Thoracic aorta (tissue), 2 donors: ENCODE measurements at regions not wholly inside any gene's neighbourhood (a gene's known extent, or its start where the extent isn't known, plus 50 kb on each side); places are given as distances from the start of the nearest gene placed in this dataset.

Experiments used
- ATAC-seq: fragments of 150-250 bp; one replicate; pipeline ENCODE4 v1.8.0; 2017; ENCODE audit warnings: low read depth; ENCODE audit not compliant: insufficient number of reproducible peaks, low FRiP score
- DNase-seq: peaks from one replicate; pipeline ENCODE4 v3.0.0-alpha.2; 2020; ENCODE audit warnings: low spot score
- H3K27ac ChIP-seq, 2 donors: fragments of 200-600 bp; sonication (generic); 1 replicate in 1 of 2; 2 replicates in 1 of 2; pipeline ENCODE4 v1.5.1; 2016; ENCODE audit warnings: mild to moderate bottlenecking in 2 of 2, moderate library complexity in 2 of 2
- H3K27me3 ChIP-seq: fragments of 200-600 bp; sonication (generic); replicated peaks from 2 replicates; pipeline ENCODE4 v1.6.0; 2016; ENCODE audit warnings: mild to moderate bottlenecking; ENCODE audit not compliant: insufficient read depth
- H3K36me3 ChIP-seq: fragments of 200-600 bp; sonication (generic); one replicate; pipeline ENCODE4 v1.5.1; 2016
- H3K4me1 ChIP-seq, 2 donors: fragments of 200-600 bp; sonication (generic); 1 replicate in 1 of 2; 2 replicates in 1 of 2; pipeline versions ENCODE4 v1.5.1 to v1.6.0; 2016; ENCODE audit warnings: low read depth in 2 of 2, mild to moderate bottlenecking in 1 of 2; ENCODE audit not compliant: control insufficient read depth in 1 of 2
- H3K4me3 ChIP-seq: fragments of 200-600 bp; sonication (generic); 2 replicates; pipeline ENCODE4 v1.5.1; 2016; ENCODE audit warnings: mild to moderate bottlenecking
- H3K9me3 ChIP-seq: fragments of 200-600 bp; sonication (generic); 2 replicates; pipeline ENCODE4 v1.5.1; 2016
- CTCF ChIP-seq: fragments of 200-600 bp; sonication (generic); IDR thresholded peaks from one replicate; pipeline ENCODE4 v1.5.1; 2019; ENCODE audit warnings: antibody characterized with exemption

DNA sequence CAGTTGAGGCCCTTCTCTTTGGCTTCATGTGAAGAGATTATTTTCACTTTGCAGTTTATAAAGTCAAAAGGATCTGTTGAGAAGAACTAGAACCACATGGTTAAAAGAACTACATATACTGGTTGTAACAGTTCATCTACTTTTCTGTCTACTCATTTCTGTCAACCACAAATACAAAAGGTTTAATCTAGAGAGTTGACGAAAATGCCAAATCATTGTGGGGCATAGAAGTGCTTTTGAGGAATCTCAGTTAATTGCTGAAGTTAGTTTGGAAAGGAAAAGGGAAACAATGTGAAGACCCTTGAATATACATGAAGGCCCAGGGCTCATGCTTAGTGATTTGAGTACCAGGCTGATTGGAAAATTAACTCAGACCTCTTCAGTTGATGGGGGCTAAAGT, 415.7 kb upstream of the ZP4 start:
- Histone ChIP-seq H3K27ac (no peak overlapping the region), H3K9me3 (no peaks in the 10 kb centered on the region), H3K27me3 (no peaks in the 10 kb centered on the region), H3K4me3 (no peak overlapping the region), H3K4me1 (no peaks in the 10 kb centered on the region), H3K36me3 (no peaks in the 10 kb centered on the region)
- no peak for TF ChIP-seq CTCF
- DNase-seq (no peak), ATAC-seq (no peak)

- no peaks in the 10 kb centered on the region for H3K9me3 ChIP-seq
Measured at GRCh38 chr1:238302646-238303045, 411.9 kb upstream of the ZP4 start.

GRCh38 chr1:238296371-238296770, 405.6 kb upstream of the ZP4 start:
- no peak for ATAC-seq
- H3K36me3 ChIP-seq: no peaks in the 10 kb centered on the region
- H3K4me3 ChIP-seq: no peak overlapping the region
- DNase-seq: no peak
- no peak overlapping the region for H3K27ac ChIP-seq
- H3K9me3 ChIP-seq: no peaks in the 10 kb centered on the region
- H3K27me3 ChIP-seq: no peaks in the 10 kb centered on the region
- H3K4me1 ChIP-seq: no peaks in the 10 kb centered on the region
- TF ChIP-seq CTCF: no peak

More at GRCh38 chr1:238302646-238303045, 411.9 kb upstream of the ZP4 start:
- Histone ChIP-seq H3K4me1 (no peaks in the 10 kb centered on the region), H3K36me3 (no peaks in the 10 kb centered on the region), H3K4me3 (no peak overlapping the region), H3K27me3 (no peaks in the 10 kb centered on the region), H3K27ac (no peak overlapping the region)
- no peak for TF ChIP-seq CTCF
- DNase-seq (no peak), ATAC-seq (no peak)

DNA sequence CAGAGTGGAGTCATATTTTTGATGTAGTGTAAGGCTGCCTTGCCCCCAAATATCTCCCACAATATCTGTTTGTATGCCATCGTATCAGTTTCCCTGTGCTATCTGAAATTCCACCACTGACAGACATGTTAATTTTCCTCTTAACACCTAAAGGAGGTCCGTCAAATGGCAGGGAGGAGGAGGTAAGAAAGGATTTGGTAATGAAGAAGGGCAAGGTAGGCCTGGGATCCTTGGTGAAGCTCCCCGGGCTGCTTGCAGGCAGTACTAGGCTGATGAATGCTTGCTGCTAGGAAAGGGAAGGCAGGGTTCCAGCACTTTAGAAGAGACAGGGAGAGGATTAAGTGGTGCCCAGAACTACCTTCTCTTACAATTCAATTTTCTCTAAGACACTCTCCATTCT, 402.4 kb upstream of the ZP4 start:
- TF ChIP-seq CTCF: no peak

DNA sequence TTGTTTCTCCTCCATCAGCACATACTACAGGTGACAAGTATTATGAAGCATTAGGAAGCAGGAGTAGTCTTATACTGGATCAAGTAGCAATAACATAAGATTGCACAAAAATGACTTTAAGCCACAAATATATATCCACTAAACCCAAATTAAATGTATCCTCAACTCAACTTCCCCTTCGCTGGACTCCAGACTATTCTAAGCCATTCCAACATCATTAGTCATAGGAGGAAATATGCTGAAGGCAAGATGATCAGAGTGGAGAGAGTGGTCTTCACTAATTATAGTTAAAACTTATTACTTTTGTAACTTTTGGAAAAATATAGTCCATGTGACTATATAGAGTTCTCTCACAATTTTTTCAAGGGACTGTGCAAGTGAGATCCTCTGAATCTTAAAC, 390.7 kb upstream of the ZP4 start:
- TF ChIP-seq CTCF: no peak
- no peaks in the 10 kb centered on the region for H3K9me3 ChIP-seq
- H3K27me3 ChIP-seq: no peaks in the 10 kb centered on the region
- no peaks in the 10 kb centered on the region for H3K4me1 ChIP-seq
- DNase-seq (no peak), ATAC-seq (no peak)
- no peak overlapping the region for H3K27ac ChIP-seq
- H3K4me3 ChIP-seq: no peak overlapping the region
- no peaks in the 10 kb centered on the region for H3K36me3 ChIP-seq

More for the DNA sequence above, 402.4 kb upstream of the ZP4 start:
- no peaks in the 10 kb centered on the region for H3K27me3 ChIP-seq
- H3K36me3 ChIP-seq: no peaks in the 10 kb centered on the region
- ATAC-seq (no peak), DNase-seq (no peak)
- H3K4me3 ChIP-seq: no peak overlapping the region
- H3K9me3 ChIP-seq: no peaks in the 10 kb centered on the region
- H3K27ac ChIP-seq: no peak overlapping the region
- no peaks in the 10 kb centered on the region for H3K4me1 ChIP-seq
